ENCODE measurements at regions not wholly inside any gene's neighbourhood (a gene's known extent, or its start where the extent isn't known, plus 50 kb on each side); places are given as distances from the start of the nearest gene placed in this dataset.

DNA sequence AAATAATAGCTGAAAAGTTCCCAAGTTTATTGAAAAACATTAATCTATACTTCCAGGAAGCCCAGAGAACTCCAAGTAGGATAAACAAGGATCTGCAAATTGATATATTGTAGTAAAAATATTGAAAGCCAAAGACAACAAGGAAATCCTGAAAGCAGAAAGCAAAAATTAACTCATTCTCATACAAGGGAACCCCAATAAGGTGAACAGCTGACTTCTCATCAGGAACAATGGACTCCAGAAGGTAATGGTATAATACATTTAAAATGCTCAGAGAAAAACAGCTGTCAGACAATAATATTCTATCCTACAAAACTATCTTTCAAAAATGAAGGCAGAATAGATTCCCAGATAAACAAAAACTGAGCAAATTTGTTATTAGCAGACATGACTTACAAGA is 138.1 kb upstream of the BMP4 start:
- DNase-seq = no peak

DNA sequence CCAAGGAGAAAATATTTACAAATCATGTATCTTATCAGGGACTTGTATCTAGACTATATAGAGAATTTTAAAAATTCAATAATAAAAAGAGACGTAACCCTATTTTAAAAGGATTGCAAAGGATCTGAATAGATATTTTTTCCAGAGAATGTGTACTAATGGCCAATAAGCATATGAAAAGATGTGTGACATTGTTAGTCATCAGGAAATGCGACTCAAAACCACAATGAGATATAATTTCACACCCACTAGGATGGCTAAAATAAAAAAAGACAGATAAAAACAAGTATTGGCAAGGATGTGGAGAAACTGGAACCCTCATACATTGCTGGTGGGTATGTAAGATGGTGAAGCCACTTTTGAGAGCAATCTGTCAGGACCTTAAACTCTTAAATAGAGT is 141.9 kb upstream of the BMP4 start:
- DNase-seq = no peak

DNA sequence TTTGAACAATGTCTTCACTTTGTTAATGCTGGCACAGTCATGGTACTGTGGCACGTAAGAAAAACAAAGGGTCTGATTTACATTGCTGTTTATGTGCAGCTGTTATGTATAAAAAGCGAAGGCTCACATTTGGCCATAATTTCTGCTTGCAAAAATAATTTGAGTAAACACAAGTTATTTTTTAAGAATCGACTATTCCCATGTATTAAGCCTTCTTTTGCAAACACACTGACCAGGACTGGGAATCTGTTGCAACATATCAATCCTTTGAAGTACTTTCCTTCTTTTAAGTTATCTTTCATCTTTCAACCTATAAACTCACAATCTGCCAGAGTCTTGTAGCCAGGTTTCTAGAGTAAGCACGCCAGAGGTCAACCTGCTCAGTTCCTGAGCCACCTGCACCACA is 145.4 kb upstream of the BMP4 start:
- no peak for DNase-seq

DNA sequence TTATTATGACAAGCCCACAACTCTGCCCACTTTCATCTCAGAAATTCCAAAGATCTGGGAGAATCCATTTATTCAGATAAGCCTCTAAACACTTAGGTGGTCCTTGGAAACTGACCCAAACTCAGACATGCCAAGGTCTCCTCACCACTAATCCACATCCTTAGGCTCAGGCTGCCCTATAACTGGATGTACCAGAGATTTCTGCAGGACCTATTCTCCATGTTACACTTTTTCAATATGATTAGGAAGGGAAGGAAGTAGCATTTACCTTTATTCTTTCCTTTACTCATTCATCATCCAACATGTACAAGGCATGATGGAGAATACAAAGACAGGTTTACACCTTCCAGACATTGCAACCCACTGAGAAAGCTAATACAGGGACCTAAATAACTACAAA is 145.9 kb upstream of the BMP4 start:
- DNase-seq = no peak

DNA sequence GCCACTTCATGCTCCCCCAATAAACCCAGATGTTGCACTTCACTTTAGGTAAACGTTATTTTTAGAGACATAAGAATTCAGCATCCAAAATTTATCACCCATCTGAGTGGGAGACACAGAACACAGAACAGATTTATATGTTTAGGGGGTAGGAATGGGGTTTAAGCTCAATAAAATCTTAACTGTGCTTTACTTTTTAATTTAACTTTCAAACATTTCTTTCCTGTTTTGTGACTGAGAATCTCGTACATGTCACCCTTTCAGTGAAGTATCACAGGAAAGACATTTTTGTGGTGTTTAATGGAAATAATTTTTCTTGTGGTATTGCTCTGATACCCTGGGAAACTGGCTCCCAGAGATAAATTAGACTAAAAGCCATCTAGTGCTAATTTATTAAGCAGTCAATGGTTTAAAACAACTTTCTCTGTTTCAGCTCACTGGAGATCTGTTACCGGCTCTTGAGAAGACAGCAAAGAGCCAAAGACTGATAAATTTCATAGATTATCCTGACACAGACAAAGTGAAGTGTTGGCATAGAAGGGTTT is 148.0 kb upstream of the BMP4 start:
- no peak for DNase-seq

DNA sequence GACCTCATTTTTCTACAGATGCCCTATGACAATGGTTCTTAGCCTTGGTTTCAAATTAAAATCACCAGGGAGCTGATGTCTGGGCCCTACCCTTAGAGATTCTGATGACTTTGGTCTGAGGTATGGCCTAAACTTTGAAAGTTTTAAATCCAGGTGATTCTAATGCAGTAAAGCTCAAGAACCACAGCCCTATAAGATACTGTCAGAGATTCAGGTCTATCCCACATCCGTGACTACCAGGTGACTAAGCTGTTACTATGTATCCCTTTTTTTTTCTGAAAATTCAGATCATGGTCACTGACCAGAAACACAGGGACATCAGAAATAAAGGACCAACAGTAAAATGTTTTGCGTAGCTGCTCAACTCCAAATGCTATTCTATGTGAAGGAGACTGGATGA is 148.8 kb upstream of the BMP4 start:
- no peak for DNase-seq

DNA sequence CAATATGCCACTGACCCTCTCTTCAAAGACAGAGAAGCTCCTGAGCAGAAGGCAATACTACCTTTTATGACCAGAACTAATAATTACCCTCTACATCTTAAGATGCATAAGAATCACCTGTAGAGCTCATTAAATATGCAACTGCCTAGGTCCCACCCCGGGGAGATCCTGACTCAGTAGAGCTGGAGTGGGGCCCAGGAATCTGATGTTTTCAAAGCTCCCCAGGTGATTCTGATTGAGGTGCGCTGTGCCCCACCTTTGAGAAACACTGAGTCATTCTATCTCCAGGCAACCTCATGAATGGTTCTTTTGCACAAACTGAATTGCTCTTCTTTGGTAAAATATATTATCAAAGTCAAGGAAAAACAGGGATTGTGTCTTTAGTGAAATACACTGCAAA is 149.3 kb upstream of the BMP4 start:
- no peak for DNase-seq

DNA sequence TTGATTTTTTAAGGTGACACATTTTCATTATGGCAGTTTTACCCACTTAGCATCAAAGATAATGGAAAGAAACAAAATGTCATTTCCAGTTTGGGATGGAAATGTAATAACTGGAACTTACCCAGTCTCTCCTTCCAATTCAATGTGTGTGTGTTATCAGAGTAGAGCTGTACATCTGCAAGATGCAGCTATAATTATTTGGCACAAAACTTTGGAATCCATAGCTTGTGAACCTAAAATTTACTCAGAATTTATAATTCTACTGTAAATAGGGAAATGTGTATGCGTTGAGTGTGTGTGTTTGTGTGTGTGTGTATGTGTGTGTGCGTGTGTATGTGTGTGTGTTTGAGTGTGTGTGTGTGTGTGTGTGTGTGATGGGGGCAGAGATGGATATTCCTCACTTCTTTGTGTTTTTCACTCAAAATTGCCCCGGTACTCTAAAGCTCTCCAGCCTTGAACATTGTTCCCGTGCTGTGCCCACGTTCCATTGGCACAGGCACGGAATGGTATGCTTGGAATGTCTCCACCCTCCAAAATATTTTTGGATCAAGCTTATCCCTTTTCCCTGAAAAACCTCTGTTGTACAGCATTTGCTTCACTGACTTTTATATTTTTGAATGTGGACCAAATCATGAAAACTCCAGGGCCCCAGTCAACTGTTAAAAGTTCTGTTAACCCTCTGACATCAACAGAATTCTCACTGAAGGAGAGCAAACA is 150.2 kb upstream of the BMP4 start:
- no peak for DNase-seq

DNA sequence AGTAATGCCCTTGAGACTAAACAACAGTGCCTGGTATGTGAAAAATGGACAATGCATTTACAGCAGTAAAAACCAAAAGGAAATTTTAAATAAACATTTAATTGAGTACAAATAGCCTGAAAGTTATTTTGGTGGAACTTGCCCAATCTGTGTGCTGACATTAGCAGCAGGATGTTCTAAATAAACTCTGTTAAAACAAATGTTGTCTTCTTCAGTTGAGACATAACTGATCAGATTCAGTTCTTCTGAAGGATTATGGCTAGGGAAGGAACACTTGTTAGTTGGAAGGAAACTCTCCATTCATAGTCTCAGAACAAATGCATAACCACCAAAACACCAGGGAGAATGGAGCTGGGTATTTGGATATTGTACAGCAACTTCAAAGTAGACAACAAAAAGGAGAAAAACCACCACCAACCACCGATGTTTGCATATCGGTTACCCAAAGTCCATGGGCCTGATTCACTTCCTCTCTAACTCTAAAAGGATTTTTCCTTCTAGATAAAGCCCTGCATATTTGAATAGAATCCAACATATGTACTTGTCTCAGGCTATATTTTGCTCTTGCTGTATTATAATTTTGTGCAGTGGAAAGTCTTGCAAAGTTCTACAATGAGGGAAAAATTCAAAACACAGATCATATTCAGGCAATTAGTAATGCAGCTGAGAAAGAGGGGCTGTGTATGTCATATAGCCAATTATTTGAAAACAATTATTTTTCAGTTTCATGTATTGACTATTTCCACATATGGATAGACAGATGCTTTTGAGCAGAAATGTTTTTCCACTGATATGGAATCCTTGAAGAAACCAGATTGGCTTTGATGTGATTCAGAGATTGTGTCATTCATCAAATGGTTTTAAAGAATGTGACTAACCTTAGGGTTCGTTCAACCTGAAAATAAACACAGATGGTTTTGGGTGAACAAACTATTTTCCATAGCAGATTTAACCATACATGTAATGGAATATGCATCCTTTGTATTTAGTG is 152.2 kb upstream of the BMP4 start:
- no peak for DNase-seq

DNA sequence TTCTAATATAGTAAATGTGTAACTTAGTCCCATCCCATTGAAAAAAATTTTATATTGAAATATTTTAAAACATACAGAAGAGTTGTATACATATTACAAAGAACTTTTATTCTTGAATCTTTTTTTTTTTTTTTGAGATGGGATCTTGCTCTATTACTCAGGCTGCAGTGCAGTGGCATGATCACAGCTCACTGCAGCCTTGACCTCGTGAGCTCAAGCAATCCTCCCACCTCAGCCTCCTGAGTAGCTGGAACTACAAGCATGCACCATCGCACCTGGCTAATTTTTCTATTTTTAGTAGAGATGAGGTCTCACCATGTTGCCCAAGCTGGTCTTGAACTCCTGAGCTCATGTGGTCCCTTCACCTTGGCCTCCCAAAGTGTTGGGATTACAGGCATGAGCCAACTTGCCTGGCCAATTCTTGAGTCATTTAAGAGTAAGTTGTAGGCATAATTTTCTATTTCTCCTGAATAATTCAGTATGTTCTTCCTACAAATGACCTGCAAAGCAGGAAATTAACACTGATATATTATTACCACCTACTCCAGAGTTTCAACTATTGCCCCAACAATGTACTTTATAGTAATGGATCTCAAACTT is 153.0 kb upstream of the BMP4 start:
- DNase-seq = no peak

DNA sequence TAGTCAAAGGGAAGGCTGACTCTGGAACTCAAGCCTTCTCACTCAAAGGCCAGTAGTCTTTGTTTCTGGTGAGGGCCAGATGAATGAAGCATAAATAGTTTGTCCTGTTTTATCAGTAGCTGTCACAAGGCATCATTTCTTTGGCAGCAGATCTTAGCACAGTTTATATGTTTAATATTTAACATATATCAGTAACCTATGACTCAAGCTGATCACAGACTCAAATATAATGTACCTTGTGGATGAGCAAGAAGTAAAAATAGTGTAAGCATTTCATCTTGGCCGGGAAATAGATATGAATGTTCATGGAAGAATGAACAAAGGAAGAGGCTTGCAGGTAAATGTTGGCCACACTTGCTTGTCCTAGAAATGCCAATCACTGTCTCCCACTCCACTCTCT is 158.3 kb upstream of the BMP4 start:
- DNase-seq = no peak

DNA sequence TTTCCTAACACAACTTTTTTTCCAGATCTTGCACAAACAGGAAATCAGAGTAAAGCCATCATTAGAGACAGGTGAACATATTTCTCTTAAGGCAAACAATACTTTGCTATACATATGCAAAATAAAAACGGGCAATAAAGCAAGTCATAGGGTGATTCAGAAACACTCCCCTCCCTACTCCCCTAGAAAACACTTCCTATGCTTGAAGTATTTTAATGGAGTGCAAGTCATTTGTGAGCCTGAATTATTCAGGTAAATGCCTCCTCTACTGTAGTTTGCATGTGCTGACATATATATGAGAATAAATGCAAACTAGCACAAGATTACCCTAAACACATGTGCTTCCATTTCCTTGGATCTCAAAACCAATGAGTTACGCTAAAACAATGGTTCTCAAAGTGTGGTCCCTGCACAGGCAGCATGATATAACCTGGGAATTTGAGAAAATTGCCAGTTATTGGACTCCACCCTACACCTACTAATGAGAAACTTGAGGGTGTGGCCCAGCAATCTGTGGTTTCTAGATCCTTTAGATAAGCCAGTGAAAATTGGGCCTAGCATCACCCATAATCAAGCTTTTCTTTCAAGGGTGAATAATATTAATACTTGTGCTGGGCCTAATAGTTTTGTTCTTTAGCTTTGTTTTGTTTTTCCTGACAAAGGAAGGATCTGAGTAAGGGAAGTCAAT is 159.7 kb upstream of the BMP4 start:
- no peak for DNase-seq

DNA sequence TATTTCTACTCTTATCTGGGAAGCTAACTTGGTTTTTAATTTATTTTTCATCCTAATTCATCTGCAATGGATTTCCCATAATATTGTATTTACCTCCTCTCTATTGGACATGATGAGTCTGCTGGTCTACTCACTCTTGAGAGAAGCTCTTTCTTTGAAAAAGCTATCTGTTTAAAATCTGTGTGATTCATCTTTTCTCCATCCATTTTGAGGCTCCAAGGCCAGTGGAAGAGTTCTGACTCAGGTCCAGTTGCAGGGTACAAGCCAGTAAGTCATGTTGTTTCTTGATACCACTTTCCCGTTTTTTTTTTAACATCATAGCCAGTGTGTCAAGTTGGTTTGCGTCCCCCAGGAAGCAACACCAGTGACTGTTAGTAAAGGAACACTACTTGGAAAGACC is 160.3 kb upstream of the BMP4 start:
- DNase-seq = no peak

DNA sequence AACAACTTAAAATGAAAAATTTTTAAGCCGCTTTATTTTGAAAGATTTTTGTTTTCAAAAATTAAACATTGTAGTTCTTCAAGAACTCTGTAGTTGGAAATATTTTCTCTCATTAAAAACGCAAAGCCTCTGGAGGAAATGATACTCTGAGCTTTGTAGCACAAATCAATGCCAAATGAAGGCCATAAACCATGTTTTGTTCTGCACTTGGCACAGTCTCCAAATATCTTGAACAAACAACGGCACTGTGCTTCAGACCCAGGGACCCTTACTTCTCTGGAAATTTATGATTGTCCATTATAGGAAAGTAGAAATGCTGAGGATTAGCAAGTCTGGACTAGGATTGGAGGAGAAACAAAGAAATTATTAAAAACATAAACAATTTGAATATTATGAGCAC is 160.8 kb upstream of the BMP4 start:
- no peak for DNase-seq

DNA sequence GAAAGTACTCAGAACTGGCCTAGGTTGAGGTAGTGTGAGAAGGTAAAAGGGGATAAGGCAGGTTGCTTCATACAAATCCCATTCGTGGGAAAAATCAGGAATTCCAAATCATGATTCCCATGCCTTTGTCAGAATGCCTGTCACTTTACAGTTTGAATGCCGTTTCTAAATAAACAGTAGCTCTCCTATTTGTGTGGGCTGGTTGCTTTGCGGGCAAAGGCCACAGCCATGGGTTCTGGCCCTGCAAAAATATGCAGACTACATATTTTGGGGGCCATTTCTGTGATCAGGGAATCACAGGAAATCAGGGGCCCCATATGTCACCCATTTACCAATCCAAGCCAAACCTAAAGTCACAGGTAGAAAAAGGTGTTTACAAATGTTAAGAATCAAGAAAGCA is 161.3 kb upstream of the BMP4 start:
- DNase-seq = no peak

DNA sequence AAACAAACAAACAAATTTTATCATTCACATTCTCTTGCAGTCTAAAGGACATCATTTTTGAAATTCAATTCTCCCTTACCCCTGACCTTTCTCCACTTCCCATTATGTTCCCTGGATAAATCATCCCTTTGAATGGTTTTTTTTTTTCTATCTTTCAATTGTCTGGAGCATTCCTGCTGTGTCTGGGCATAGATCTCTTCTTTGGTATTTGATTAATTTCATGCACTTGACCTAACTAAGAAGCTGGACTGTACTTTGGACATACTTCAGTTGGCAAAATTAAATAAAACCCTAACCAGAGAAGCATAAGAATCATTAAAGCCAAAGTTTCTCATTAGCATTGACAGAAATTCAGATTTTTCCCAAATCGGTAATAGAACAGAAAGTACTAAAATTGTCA is 163.6 kb upstream of the BMP4 start:
- DNase-seq = no peak

DNA sequence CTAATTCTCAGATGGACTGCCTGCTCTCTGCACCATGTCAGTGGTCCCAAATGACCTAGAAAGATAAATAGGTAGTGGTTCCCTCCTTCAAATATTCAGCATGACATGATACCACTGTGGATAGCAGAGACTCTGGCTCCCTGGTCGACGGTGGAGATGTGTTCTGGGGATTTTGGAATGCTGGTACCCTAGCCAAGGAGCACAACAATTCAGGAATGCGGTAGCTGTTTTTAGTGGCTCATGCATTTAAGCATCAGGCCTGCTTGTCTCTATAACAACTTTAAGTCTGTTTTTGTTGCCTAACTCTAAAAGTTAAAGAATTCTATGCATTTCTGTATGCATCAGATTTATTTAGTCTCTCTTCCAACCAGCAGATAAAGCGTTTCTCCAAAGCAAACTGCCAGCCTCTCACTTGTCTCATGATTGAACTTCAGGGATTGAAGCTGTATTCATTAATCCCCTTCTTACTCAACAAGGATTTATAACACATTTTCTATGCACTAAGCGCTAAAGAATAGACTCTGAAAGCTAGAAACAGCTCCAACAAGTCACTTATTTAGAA is 164.9 kb upstream of the BMP4 start:
- DNase-seq = no peak

DNA sequence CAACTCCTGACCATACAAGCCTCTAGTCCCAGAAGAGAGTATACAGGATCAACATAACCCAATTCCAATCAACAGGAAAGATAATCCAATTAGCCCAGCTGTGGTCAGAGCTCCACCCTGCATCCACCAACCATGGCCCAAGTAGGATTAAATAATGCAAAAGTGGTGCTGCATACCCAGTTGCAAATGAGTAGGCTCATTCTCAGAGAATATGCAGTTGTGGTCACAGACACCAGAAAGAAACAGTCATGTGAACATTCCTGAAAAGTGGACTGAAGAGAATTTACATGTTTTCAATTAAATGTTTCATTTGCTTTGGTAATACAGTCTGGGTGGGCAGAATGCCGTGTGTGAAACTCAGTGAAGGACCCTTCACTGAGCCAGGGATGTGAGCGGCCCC is 167.2 kb upstream of the BMP4 start:
- no peak for DNase-seq

DNA sequence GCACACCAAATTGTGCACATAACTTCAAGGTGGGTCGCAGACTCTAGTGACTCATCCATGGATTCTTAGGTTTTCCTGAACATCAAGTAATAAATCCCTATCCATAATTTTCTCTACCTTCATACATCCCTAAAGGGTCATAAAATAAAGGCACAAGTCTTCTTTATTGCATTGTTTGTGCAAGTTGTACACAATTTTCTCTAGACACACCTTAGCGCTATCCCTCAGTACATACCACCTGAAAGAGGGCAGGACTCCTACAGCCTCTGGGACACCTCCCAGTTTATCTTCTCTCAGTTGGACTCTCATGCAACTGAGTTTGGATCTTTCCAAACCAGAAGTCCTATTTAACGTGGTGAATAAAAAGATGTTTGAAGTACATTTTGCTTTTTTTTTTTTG is 168.5 kb upstream of the BMP4 start:
- no peak for DNase-seq

DNA sequence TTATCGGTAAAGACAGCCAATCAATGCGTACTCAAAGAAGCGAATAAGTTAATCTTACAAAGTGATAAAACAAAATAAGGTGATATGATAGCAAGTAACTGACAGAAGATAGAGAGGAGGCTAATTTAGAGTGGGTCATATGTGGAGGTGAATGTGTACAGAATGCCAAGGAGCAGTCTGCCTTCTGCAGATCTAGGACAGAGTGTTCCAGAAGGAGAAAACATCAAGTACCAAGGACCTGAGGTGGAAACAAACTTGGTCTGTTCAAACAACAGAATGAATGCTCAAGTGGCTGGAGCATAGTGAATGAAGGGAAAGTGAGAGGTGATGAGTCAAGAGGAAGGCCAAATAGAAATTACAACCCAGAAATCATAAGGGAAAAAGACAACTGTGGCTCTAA is 170.3 kb upstream of the BMP4 start:
- DNase-seq = no peak

DNA sequence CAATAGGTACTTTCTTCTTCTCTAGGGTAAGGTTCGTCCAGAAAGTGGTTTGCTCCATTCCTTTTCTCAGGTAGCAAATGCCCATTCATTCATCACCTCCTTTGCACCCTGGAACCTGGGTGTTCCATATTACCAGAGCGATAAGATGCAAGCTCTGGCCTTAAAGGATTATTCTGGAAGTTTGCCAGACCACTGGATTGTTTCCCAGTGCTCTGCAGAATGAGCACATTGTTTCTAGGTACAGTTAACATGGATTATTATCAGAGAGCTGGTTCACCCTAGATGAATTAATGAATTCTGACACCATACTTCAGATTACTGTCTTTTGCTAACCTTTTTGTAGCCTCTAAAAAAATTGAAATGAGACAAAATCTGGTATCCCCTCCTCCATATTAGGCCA is 170.9 kb upstream of the BMP4 start:
- no peak for DNase-seq

DNA sequence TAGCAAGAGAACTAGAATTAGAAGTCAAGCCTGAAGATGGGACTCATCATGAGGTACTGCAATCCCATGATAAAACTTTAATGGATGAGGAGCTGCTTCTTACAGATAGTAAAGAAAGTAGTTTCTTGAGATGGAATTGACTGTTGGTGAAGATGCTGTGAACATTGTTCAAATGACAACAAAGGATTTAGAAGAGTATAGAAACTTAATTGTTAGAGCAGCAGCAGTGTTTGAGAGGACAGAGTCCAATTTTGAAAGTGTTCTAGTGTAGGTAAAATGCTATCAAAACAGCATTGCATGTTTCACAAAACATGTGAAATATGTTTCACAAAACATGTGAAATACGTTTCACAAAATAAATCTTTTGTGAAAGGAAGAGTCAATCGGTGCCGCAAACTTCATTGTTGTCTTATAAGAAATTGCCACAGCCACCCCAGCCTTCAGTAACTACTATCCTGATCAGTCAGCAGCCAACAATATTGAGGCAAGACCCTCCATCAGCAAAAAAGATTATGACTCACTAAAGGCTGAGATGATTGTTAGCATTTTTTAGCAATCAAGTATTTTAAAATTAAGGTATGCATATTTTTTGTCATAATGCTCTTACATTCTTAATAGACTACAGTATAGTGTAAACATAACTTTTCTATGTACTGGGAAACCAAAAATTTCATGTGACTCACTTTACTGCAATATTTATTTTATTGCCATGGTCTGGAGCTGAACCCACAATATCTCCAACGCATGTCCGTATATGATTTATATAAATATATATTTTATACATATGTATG is 173.4 kb upstream of the BMP4 start:
- no peak for DNase-seq
